Stimulated activated CD4-positive, alpha-beta T cell treated with anti-CD3 and anti-CD28 coated beads, Interleukin-4, amount 100 ng/mL, for 4 hours (primary cell): ENCODE measurements at regions not wholly inside any gene's neighbourhood (a gene's known extent, or its start where the extent isn't known, plus 50 kb on each side); places are given as distances from the start of the nearest gene placed in this dataset.

Experiments
- DNase-seq, 2 experiments: peaks; one replicate each; pipeline ENCODE4 v3.0.0-alpha.2; 2020

DNA sequence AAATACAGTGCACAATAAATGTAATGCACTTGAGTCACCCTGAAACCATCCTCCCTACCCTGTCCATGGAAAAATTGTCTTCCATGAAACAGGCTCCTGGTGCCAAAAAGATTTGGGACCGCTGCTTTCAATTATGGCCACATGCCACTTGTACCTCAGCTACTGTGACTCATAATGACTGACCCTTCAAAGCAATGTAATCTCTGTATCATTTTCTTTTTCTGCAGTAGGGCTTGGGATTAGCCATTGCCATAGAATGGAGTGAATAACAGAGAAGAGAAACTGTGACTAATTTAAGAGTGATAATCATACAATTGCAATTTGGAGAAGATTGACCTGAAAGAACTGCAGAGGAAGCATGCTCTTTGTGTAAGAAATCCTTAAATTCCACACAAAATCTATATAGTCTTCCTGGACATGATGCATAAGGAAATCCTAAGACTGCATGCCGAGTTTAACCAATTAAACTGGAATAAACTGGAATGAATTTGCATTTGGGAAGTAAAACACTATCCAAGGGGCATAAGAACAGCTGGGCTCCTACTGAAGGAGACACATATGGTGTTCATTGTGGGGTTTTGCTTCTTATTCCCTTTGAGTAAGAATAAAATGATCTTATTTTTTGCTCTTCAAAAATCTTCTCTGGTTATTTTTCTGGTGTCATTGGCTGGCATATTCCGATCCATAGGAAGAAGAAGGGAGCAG is 59.5 kb upstream of the SLC7A1 start:
- DNase-seq = no peak

DNA sequence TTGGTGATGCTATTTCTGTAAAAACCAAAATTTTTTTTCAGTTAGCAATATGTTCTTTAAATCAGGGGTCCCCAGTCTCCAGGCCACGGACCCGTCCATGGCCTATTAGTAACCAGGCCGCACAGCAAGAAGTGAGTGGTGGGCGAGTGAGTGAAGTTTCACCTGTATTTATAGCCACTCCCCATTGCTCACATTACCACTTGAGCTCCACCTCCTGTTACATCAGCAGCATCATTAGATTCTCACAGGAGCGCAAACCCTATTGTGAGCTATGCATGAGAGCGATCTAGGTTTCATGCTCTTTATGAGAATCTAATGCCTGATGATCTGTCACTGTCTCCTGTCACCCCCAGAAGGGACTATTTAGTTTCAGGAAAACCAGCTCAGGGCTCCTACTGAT is 58.9 kb upstream of the SLC7A1 start:
- no peak for DNase-seq

DNA sequence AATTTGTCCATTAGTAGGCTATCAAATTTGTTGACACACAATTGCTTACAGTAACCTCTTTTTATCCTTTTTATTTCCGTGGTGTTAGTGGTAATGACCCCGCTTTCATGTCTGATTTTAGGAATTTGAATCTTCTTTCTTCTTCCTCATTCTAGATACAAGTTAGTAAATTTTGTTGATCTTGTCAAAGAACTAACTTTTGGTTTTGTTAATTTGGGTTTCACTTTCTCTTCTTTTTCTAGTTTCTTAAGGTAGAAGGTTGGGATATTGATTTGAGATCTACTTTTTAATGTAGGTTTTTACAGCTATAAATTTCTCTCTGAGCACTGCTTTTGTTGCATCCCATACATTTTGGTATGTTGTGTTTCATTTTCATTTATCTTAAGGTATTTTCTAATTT is 53.3 kb upstream of the SLC7A1 start:
- DNase-seq = no peak
